K562 (cell line): ENCODE measurements at regions not wholly inside any gene's neighbourhood (a gene's known extent, or its start where the extent isn't known, plus 50 kb on each side); places are given as distances from the start of the nearest gene placed in this dataset.

ENCODE experiments used
- ATAC-seq: fragments of 200-7000 bp; cut with Tn5 transposase; 3 replicates; pipeline ENCODE4 v1.9.1; 2020; ENCODE audit warnings: moderate library complexity
- BruUV-seq: library from RNA; stranded (reverse); fragments of 400-500 nt; replicated peaks from 2 replicates; lab custom pipeline; 2021; lab: Mats Ljungman, UMichigan
- CTCF ChIA-PET: fragments of 300-600 bp; formaldehyde crosslinking; extraction: SDS; loops from one replicate; lab custom pipeline; 2021; ENCODE audit warnings: low intra/inter-chr PET ratio; lab: Yijun Ruan, JAX
- POLR2A ChIA-PET: fragments of 300-600, 350-650 bp; sonication (Branson Sonifier 250); formaldehyde crosslinking; extraction: SDS; loops from one replicate; lab custom pipeline; 2021; ENCODE audit warnings: antibody characterized with exemption, inconsistent platforms; lab: Yijun Ruan, JAX
- DNase-seq, 4 experiments: peaks; one replicate each; pipeline versions ENCODE4 v3.0.0 to v3.0.0-alpha.2; 2011 to 2018; ENCODE audit warnings: low spot score in 3 of 4, mixed read lengths in 3 of 4; ENCODE audit errors: extremely low read depth in 1 of 4
- FAIRE-seq: peaks from 2 replicates; lab custom pipeline; 2011; peaks lifted over from hg19 to GRCh38; lab: Jason Lieb, UNC
- H2AFZ ChIP-seq: 2 replicates; pipeline ENCODE4 v1.6.0; 2011; ENCODE audit warnings: low read depth, low read length, control low read depth, inconsistent platforms
- H3K27ac ChIP-seq: fragments of 200-600 bp; 3 replicates; pipeline ENCODE4 v1.8.0; 2011; ENCODE audit warnings: low read depth, mild to moderate bottlenecking, control low read depth, inconsistent platforms, low read length, moderate library complexity, mixed read lengths; ENCODE audit errors: extremely low read depth
- H3K27me3 ChIP-seq, 2 experiments: fragments of 300-600 bp in 1 of 2; 2 replicates in 1 of 2; 3 replicates in 1 of 2; pipeline versions ENCODE4 v1.6.0 to v1.8.0; 2011; ENCODE audit warnings: inconsistent platforms in 2 of 2, low read length in 2 of 2, mild to moderate bottlenecking in 1 of 2, mixed read lengths in 1 of 2, moderate library complexity in 1 of 2; ENCODE audit not compliant: control insufficient read depth in 2 of 2, insufficient read depth in 2 of 2
- H3K36me3 ChIP-seq: fragments of 300-600 bp; 3 replicates; pipeline ENCODE4 v1.8.0; 2011; ENCODE audit warnings: mild to moderate bottlenecking, low read length, inconsistent platforms; ENCODE audit not compliant: control insufficient read depth, insufficient read depth
- H3K4me1 ChIP-seq, 2 experiments: fragments of 200-600 bp in 1 of 2; replicated peaks in 1 of 2; 2 replicates in 1 of 2; 3 replicates in 1 of 2; pipeline versions ENCODE4 v1.5.1 to v1.8.0; 2011; ENCODE audit warnings: inconsistent platforms in 2 of 2, low read length in 2 of 2, mild to moderate bottlenecking in 1 of 2, mixed read lengths in 1 of 2, moderate library complexity in 1 of 2; ENCODE audit not compliant: control insufficient read depth in 2 of 2, insufficient read depth in 2 of 2
- H3K4me2 ChIP-seq: 2 replicates; pipeline ENCODE4 v1.6.1; 2011; ENCODE audit warnings: low read length, control low read depth, inconsistent platforms, mixed read lengths; ENCODE audit not compliant: insufficient read depth
- H3K4me3 ChIP-seq: fragments of 200-600 bp; sonication (generic), shearing (Covaris generic); 2 replicates; pipeline ENCODE4 v1.5.1; 2016; ENCODE audit warnings: control low read depth, inconsistent platforms
- H3K79me2 ChIP-seq: fragments of 200-600 bp; 3 replicates; pipeline ENCODE4 v1.8.0; 2011; ENCODE audit warnings: low read length, inconsistent platforms; ENCODE audit not compliant: control insufficient read depth, insufficient read depth
- H3K9ac ChIP-seq, 2 experiments: 2 replicates each; pipeline versions ENCODE4 v1.6.0 to v1.6.1; 2011; ENCODE audit warnings: low read depth in 2 of 2, low read length in 2 of 2, control low read depth in 1 of 2, inconsistent platforms in 1 of 2, mild to moderate bottlenecking in 1 of 2, mixed read lengths in 1 of 2; ENCODE audit not compliant: insufficient read depth in 1 of 2
- H3K9me1 ChIP-seq: one replicate; pipeline ENCODE4 v1.6.0; 2011; ENCODE audit warnings: inconsistent platforms, mild to moderate bottlenecking, low read length, moderate library complexity; ENCODE audit not compliant: control insufficient read depth, insufficient read depth
- H3K9me3 ChIP-seq: replicated peaks from 2 replicates; pipeline ENCODE4 v1.5.1; 2011; ENCODE audit warnings: low read depth, low read length, inconsistent platforms; ENCODE audit not compliant: control insufficient read depth, insufficient read depth
- H4K20me1 ChIP-seq: replicated peaks from 2 replicates; pipeline ENCODE4 v1.6.1; 2011; ENCODE audit warnings: low read length, inconsistent platforms, mixed read lengths; ENCODE audit not compliant: control insufficient read depth, insufficient read depth
- BCL6 ChIP-seq: fragments of 250-450 bp; sonication (Bioruptor Pico); IDR thresholded peaks from 2 replicates; pipeline ENCODE4 v1.4.0; 2020
- HNRNPH1 ChIP-seq: fragments of 200-400 bp; formaldehyde crosslinking; optimal IDR thresholded peaks from 2 replicates; pipeline ENCODE3; 2017; ENCODE audit warnings: low read depth, mild to moderate bottlenecking, low read length, moderate library complexity
- KLF16 ChIP-seq: IDR thresholded peaks from 2 replicates; pipeline ENCODE4 v1.6.1; 2016; ENCODE audit warnings: antibody characterized with exemption
- NR2C1 ChIP-seq, 2 experiments: fragments of 450-650 bp; IDR thresholded peaks; 2 replicates each; pipeline ENCODE4 v1.6.1; 2017; ENCODE audit warnings: mild to moderate bottlenecking in 2 of 2, antibody characterized with exemption in 1 of 2, inconsistent platforms in 1 of 2, missing compliant biosample characterization in 1 of 2, missing genetic modification characterization in 1 of 2
- ZNF12 ChIP-seq: sonication (generic); formaldehyde crosslinking; IDR thresholded peaks from 2 replicates; pipeline ENCODE4 v1.4.0; 2020; ENCODE audit warnings: mild to moderate bottlenecking, missing genetic modification reagents
- ZNF778 ChIP-seq: fragments of 450-650 bp; formaldehyde crosslinking; IDR thresholded peaks from 2 replicates; pipeline ENCODE4 v1.4.0; 2020; ENCODE audit warnings: mild to moderate bottlenecking, moderate library complexity
- in situ Hi-C: fragments of 300-500 bp; cut with MboI; formaldehyde crosslinking; loops from 4 replicates; pipeline ENCODE4 v1.15.0; 2018; ENCODE audit warnings: inconsistent platforms, mixed read lengths
- intact Hi-C: fragments of 100-400 bp; cut with micrococcal nuclease; formaldehyde crosslinking; loops from 2 replicates; pipeline ENCODE4 v1.14.2; 2022
- TF ChIP-seq, protein P1 (sequence below), 2 experiments: fragments of 450-650 bp; IDR thresholded peaks; 2 replicates each; pipeline ENCODE4 v1.6.1; 2018; ENCODE audit warnings: mild to moderate bottlenecking in 2 of 2, low read depth in 1 of 2; ENCODE audit not compliant: partially characterized antibody in 2 of 2
- TF ChIP-seq, protein P2 (sequence below): fragments of 250-450 bp; sonication (Bioruptor Pico); IDR thresholded peaks from 2 replicates; pipeline ENCODE4 v1.5.0; 2022; ENCODE audit warnings: mild to moderate bottlenecking
- TF ChIP-seq, protein P3 (sequence below): fragments of 200-400 bp; formaldehyde crosslinking; IDR thresholded peaks from 2 replicates; pipeline ENCODE4 v1.6.1; 2017; ENCODE audit warnings: mild to moderate bottlenecking, low read depth, low read length, moderate library complexity

DNA sequence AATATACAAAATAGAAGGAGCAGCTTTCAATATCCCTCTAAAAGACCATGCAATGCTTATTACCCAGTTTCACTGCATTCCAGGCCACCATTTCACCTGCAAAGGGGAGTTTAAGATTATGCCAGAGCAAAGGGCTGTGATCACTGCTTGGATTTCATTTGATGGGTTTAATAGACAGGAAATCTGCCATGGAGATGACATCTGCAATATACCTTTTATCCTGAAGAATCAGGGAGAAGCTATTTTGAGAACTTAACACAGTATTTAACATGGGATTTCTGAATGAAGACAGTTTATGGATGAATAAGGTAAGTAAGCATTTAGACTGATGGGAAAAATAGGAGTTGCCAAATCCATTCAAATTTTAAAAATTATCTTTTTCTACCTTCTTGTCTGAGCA lies 303.0 kb upstream of the SLC8A1 start:
- intact Hi-C loops, result no loop called here
- CTCF ChIA-PET, result no interaction called here
- H2AFZ ChIP-seq, result no peak overlapping the region
- H4K20me1 ChIP-seq, result no peaks in the 10 kb centered on the region
- no peak overlapping the region for H3K4me2 ChIP-seq
- H3K4me3 ChIP-seq, result no peak overlapping the region
- H3K9me3 ChIP-seq, result no peaks in the 10 kb centered on the region; the same call in 1 of the 2 replicates
- no peak overlapping the region for H3K27ac ChIP-seq
- no peaks in the 10 kb centered on the region for H3K27me3 ChIP-seq
- DNase-seq (no peak), FAIRE-seq (no peak), ATAC-seq (no peak)
- no peak overlapping the region for H3K9ac ChIP-seq
- H3K36me3 ChIP-seq, result no peaks in the 10 kb centered on the region
- in situ Hi-C loops, result no loop called here
- POLR2A ChIA-PET, result no interaction called here
- BruUV-seq, result no TSS peak
- no peaks in the 10 kb centered on the region for H3K9me1 ChIP-seq
- TF ChIP-seq HNRNPH1 (no peak), ZNF12 (CRISPR knock-in tag) (no peak), BCL6 (CRISPR knock-in tag) (no peak), KLF16 (no peak), NR2C1 (IDR thresholded peaks at IDR 0.05) (no peak), NR2C1 (tag; IDR thresholded peaks at IDR 0.05) (no peak), ZNF778 (CRISPR knock-in tag) (no peak)
- TF ChIP-seq, protein P1, sequence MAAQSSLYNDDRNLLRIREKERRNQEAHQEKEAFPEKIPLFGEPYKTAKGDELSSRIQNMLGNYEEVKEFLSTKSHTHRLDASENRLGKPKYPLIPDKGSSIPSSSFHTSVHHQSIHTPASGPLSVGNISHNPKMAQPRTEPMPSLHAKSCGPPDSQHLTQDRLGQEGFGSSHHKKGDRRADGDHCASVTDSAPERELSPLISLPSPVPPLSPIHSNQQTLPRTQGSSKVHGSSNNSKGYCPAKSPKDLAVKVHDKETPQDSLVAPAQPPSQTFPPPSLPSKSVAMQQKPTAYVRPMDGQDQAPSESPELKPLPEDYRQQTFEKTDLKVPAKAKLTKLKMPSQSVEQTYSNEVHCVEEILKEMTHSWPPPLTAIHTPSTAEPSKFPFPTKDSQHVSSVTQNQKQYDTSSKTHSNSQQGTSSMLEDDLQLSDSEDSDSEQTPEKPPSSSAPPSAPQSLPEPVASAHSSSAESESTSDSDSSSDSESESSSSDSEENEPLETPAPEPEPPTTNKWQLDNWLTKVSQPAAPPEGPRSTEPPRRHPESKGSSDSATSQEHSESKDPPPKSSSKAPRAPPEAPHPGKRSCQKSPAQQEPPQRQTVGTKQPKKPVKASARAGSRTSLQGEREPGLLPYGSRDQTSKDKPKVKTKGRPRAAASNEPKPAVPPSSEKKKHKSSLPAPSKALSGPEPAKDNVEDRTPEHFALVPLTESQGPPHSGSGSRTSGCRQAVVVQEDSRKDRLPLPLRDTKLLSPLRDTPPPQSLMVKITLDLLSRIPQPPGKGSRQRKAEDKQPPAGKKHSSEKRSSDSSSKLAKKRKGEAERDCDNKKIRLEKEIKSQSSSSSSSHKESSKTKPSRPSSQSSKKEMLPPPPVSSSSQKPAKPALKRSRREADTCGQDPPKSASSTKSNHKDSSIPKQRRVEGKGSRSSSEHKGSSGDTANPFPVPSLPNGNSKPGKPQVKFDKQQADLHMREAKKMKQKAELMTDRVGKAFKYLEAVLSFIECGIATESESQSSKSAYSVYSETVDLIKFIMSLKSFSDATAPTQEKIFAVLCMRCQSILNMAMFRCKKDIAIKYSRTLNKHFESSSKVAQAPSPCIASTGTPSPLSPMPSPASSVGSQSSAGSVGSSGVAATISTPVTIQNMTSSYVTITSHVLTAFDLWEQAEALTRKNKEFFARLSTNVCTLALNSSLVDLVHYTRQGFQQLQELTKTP (IDR thresholded peaks at IDR 0.05; ENCODE audit: low read depth in 1 of 2, partially characterized antibody in 2 of 2), result no peak
- TF ChIP-seq, protein P2, sequence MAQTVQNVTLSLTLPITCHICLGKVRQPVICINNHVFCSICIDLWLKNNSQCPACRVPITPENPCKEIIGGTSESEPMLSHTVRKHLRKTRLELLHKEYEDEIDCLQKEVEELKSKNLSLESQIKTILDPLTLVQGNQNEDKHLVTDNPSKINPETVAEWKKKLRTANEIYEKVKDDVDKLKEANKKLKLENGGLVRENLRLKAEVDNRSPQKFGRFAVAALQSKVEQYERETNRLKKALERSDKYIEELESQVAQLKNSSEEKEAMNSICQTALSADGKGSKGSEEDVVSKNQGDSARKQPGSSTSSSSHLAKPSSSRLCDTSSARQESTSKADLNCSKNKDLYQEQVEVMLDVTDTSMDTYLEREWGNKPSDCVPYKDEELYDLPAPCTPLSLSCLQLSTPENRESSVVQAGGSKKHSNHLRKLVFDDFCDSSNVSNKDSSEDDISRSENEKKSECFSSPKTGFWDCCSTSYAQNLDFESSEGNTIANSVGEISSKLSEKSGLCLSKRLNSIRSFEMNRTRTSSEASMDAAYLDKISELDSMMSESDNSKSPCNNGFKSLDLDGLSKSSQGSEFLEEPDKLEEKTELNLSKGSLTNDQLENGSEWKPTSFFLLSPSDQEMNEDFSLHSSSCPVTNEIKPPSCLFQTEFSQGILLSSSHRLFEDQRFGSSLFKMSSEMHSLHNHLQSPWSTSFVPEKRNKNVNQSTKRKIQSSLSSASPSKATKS, result no peak
- TF ChIP-seq, protein P3, sequence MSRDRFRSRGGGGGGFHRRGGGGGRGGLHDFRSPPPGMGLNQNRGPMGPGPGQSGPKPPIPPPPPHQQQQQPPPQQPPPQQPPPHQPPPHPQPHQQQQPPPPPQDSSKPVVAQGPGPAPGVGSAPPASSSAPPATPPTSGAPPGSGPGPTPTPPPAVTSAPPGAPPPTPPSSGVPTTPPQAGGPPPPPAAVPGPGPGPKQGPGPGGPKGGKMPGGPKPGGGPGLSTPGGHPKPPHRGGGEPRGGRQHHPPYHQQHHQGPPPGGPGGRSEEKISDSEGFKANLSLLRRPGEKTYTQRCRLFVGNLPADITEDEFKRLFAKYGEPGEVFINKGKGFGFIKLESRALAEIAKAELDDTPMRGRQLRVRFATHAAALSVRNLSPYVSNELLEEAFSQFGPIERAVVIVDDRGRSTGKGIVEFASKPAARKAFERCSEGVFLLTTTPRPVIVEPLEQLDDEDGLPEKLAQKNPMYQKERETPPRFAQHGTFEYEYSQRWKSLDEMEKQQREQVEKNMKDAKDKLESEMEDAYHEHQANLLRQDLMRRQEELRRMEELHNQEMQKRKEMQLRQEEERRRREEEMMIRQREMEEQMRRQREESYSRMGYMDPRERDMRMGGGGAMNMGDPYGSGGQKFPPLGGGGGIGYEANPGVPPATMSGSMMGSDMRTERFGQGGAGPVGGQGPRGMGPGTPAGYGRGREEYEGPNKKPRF, result no peak
- TF ChIP-seq, all 486 proteins: peak for 0
- Histone ChIP-seq H3K4me1 (no peaks in the 10 kb centered on the region), H3K79me2 (no peaks in the 10 kb centered on the region)
